SK-N-DZ (cell line): ENCODE measurements at regions not wholly inside any gene's neighbourhood (a gene's known extent, or its start where the extent isn't known, plus 50 kb on each side); places are given as distances from the start of the nearest gene placed in this dataset.

ENCODE experiments used
- DNase-seq: peaks from one replicate; pipeline ENCODE4 v3.0.0-alpha.2; 2015; ENCODE audit warnings: low spot score

GRCh38 chr20:39837561-39837960, 851.5 kb downstream of the MAFB start:
- DNase-seq, result no peak

- no peak for DNase-seq
Measured at GRCh38 chr20:39835130-39835842, 853.8 kb downstream of the MAFB start.

- no peak for DNase-seq
Measured at GRCh38 chr20:39830903-39831302, 858.1 kb downstream of the MAFB start.

- no peak for DNase-seq
Measured at GRCh38 chr20:39829661-39830060, 859.4 kb downstream of the MAFB start.

- DNase-seq, result peak; percentile 41
Measured at GRCh38 chr20:39829256-39829655, 859.8 kb downstream of the MAFB start.

- no peak for DNase-seq
Measured at GRCh38 chr20:39825950-39826349, 863.1 kb downstream of the MAFB start.

GRCh38 chr20:39825524-39825923, 863.4 kb downstream of the DHX35 start:
- no peak for DNase-seq

- DNase-seq, result no peak
Measured at GRCh38 chr20:39823224-39823623, 861.1 kb downstream of the DHX35 start.

- no peak for DNase-seq
Measured at GRCh38 chr20:39822667-39823066, 860.5 kb downstream of the DHX35 start.

- DNase-seq, result no peak
Measured at GRCh38 chr20:39813190-39813829, 851.2 kb downstream of the DHX35 start.

GRCh38 chr20:39812116-39812515, 850.0 kb downstream of the DHX35 start:
- DNase-seq, result no peak

GRCh38 chr20:39810309-39810708, 848.2 kb downstream of the DHX35 start:
- no peak for DNase-seq

GRCh38 chr20:39808613-39809012, 846.5 kb downstream of the DHX35 start:
- DNase-seq, result no peak

GRCh38 chr20:39800548-39800947, 838.4 kb downstream of the DHX35 start:
- peak; percentile 65 for DNase-seq

- DNase-seq, result no peak
Measured at GRCh38 chr20:39800111-39800510, 838.0 kb downstream of the DHX35 start.

- no peak for DNase-seq
Measured at GRCh38 chr20:39799366-39799965, 837.3 kb downstream of the DHX35 start.

GRCh38 chr20:39795401-39796272, 833.5 kb downstream of the DHX35 start:
- no peak for DNase-seq

GRCh38 chr20:39792334-39792733, 830.2 kb downstream of the DHX35 start:
- no peak for DNase-seq

- DNase-seq, result no peak
Measured at GRCh38 chr20:39789411-39789810, 827.3 kb downstream of the DHX35 start.

GRCh38 chr20:39785252-39785917, 823.2 kb downstream of the DHX35 start:
- DNase-seq, result no peak

GRCh38 chr20:39784693-39785092, 822.5 kb downstream of the DHX35 start:
- no peak for DNase-seq
